Memory B cell (primary cell): ENCODE measurements at regions not wholly inside any gene's neighbourhood (a gene's known extent, or its start where the extent isn't known, plus 50 kb on each side); places are given as distances from the start of the nearest gene placed in this dataset.

Source experiments
- ATAC-seq: fragments of 150-1000 bp; cut with Tn5 transposase; 2 replicates; pipeline ENCODE4 v1.10.0; 2021; ENCODE audit warnings: low read depth, mild to moderate bottlenecking, moderate library complexity
- DNase-seq, 2 donors: peaks; one replicate each; pipeline ENCODE4 v3.0.0; 2022; ENCODE audit warnings: low spot score in 2 of 2
- H3K27ac Mint-ChIP-seq: one replicate; pipeline ENCODE4 v1.8.0; 2022; ENCODE audit warnings: mild to moderate bottlenecking, moderate library complexity, mixed read lengths
- H3K27me3 Mint-ChIP-seq: one replicate; pipeline ENCODE4 v1.8.0; 2022; ENCODE audit warnings: mixed read lengths
- H3K36me3 Mint-ChIP-seq: one replicate; pipeline ENCODE4 v1.8.0; 2022; ENCODE audit warnings: mild to moderate bottlenecking, mixed read lengths
- H3K4me1 Mint-ChIP-seq: one replicate; pipeline ENCODE4 v1.8.0; 2022; ENCODE audit warnings: mixed read lengths
- H3K4me3 Mint-ChIP-seq: one replicate; pipeline ENCODE4 v1.8.0; 2022; ENCODE audit warnings: mild to moderate bottlenecking, moderate library complexity, mixed read lengths
- H3K9me3 Mint-ChIP-seq: one replicate; pipeline ENCODE4 v1.8.0; 2022; ENCODE audit warnings: mixed read lengths

DNA sequence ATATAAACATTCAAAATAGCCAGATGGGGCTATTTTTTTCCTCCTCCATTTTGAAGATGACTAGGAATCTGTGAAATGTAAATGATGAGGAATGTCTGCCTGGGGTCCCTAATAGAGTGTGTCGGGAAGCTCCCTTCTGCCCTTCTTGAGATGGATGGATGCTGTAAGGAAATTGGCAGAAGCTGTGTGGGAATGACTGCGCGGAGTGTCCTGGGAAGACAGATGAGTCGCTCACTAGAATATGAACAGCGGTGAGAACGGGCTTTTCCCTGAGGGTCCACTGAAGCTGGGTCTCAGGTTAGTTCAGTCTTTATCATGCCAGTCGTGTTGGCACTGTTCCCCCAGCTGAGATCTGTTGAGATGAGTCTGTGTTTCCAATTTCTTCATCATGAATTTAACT is 75.1 kb upstream of the PLPP4 start:
- DNase-seq = no peak
- Mint-ChIP-seq H3K27ac (no peak overlapping the region), H3K36me3 (no peaks in the 10 kb centered on the region), H3K9me3 (no peaks in the 10 kb centered on the region), H3K4me3 (no peak overlapping the region), H3K27me3 (peaks cover 2% of the 10 kb centered on the region), H3K4me1 (no peaks in the 10 kb centered on the region)
- ATAC-seq = no peak

DNA sequence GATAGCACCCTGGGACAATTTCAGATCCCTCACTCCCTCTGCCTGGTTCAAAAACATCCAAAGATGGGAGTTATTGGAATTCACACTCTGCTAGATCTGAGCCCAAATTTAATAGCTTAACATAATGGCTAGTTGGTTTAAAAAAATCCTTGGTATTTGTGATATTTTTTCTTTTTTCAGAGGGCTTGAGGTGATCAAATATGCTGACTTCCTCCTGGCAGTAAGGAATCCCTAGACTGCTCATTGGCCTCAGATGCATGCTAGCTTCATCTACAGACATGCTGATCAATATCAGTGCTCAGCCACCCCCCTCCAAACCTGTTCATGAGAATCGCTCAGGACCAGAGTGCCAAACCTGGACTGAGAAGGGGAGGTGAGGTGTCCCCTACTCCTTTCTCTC is 74.7 kb upstream of the PLPP4 start:
- H3K27ac Mint-ChIP-seq = no peak overlapping the region
- no peaks in the 10 kb centered on the region for H3K27me3 Mint-ChIP-seq
- no peaks in the 10 kb centered on the region for H3K4me1 Mint-ChIP-seq
- H3K36me3 Mint-ChIP-seq = no peaks in the 10 kb centered on the region
- DNase-seq (no peak), ATAC-seq (no peak)
- no peak overlapping the region for H3K4me3 Mint-ChIP-seq
- H3K9me3 Mint-ChIP-seq = no peaks in the 10 kb centered on the region

DNA sequence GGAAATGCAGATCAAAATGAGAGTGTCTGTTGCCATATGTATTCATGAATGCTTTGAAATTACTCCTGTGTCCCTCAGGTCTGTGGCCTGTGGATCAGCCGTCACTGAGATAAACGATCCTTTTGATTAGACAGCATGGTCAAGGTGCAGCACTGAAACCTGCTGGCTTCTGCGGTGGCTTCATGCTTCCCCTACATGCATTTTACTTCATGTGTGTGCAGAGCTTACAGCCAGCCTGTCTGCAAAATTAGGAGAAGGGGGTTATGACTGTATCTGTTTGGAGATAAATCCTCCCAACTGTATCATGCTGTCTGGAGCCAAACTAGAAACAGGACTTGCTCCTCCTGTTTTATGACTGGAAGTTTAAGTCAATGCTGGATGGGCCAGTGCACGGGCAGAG is 71.0 kb upstream of the PLPP4 start:
- peaks cover 2% of the 10 kb centered on the region for H3K27me3 Mint-ChIP-seq
- no peaks in the 10 kb centered on the region for H3K36me3 Mint-ChIP-seq
- no peak for DNase-seq

DNA sequence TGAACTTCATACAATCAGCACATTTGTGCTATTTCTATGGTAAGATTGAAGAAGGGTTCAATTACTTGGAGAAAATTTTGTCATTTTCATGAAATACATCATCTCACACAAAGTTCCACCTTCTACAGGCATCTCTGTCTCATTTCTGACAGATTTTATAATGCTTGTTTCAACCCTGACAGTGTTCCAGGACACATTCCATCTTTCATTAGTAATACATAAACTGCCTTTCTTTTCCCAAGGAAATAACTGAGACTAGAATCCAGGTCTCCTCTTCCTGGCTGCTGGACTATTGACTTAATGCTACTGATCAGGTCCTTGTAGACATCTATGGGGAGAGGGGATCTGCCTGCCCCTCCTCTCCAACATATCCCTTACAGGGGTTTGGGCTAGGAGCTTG is 70.1 kb upstream of the PLPP4 start:
- Mint-ChIP-seq H3K36me3 (no peaks in the 10 kb centered on the region), H3K9me3 (peaks cover 1% of the 10 kb centered on the region), H3K4me1 (no peaks in the 10 kb centered on the region), H3K27me3 (peaks cover 2% of the 10 kb centered on the region), H3K4me3 (no peak overlapping the region), H3K27ac (no peak overlapping the region)
- ATAC-seq (no peak), DNase-seq (no peak)

More for the DNA sequence above, 71.0 kb upstream of the PLPP4 start:
- Mint-ChIP-seq H3K9me3 (peaks cover 1% of the 10 kb centered on the region), H3K27ac (no peak overlapping the region), H3K4me1 (no peaks in the 10 kb centered on the region), H3K4me3 (no peak overlapping the region)
- ATAC-seq = no peak

DNA sequence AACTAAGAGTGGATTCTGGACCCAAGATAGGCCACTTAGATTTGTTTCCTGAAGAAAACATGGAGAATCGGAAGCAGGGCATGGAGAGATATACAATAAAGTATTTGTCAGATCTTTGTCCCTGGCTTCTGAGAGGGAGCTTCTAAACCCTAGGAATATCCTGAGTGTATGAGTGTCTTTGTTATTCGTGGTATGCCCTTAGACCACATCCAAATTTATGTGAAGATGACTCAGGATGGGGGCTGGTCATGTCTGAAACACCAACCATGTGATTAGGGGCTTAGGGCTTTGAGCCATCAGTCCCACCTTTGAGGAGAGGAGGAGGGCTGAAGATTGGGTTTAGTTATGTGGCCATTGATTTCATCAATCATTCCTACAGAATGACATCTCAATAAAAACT is 69.7 kb upstream of the PLPP4 start:
- Mint-ChIP-seq H3K9me3 (peaks cover 1% of the 10 kb centered on the region), H3K4me1 (no peaks in the 10 kb centered on the region), H3K27me3 (peaks cover 2% of the 10 kb centered on the region), H3K4me3 (no peak overlapping the region), H3K36me3 (no peaks in the 10 kb centered on the region), H3K27ac (no peak overlapping the region)
- DNase-seq (no peak), ATAC-seq (no peak)

DNA sequence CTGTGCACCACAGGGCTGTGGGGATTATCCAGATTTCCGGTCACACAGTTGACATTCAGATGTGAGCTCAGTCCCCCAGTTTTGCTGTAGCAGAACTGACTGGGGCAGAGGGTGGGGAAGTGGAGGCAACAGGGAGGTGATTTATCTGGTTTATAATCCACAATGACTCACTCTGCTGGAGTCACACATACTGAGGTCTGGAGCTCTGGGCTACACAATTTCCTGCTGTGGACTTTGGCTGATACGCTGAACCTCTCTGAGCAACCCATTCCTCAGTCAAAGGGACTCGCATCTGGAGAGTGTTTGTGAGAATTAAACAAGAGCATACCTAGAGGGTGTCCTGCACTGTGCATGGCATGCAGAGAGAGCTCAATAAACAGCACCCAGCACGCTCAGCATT is 64.8 kb upstream of the PLPP4 start:
- ATAC-seq (no peak), DNase-seq (no peak)
- peaks cover 2% of the 10 kb centered on the region for H3K36me3 Mint-ChIP-seq
- no peak overlapping the region for H3K4me3 Mint-ChIP-seq
- no peaks in the 10 kb centered on the region for H3K4me1 Mint-ChIP-seq
- H3K27me3 Mint-ChIP-seq = peaks cover 18% of the 10 kb centered on the region
- peaks cover 3% of the 10 kb centered on the region for H3K9me3 Mint-ChIP-seq
- H3K27ac Mint-ChIP-seq = no peak overlapping the region

DNA sequence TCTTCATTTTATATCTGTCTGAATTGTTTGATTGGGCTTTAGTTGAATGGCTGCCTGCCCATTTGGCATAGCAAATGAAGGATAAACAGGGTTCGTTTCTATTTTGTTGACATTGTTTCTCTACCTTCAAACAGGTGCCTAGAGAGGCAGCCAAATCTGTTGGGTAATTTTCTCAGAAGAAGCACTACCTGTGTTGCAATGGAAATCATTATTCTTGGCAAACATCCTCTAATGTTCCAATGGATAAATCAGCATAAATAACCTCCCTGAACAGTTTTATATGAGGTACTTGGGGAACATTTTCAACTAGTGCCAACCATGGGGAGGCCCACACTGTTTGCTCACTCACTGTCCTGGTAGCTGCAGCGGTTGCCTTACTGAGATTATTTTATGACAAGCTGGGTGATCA is 64.4 kb upstream of the PLPP4 start:
- Mint-ChIP-seq H3K27me3 (peaks cover 18% of the 10 kb centered on the region), H3K4me1 (no peaks in the 10 kb centered on the region), H3K4me3 (no peak overlapping the region), H3K9me3 (peaks cover 3% of the 10 kb centered on the region), H3K27ac (no peak overlapping the region), H3K36me3 (peaks cover 2% of the 10 kb centered on the region)
- DNase-seq = no peak
- ATAC-seq = no peak

DNA sequence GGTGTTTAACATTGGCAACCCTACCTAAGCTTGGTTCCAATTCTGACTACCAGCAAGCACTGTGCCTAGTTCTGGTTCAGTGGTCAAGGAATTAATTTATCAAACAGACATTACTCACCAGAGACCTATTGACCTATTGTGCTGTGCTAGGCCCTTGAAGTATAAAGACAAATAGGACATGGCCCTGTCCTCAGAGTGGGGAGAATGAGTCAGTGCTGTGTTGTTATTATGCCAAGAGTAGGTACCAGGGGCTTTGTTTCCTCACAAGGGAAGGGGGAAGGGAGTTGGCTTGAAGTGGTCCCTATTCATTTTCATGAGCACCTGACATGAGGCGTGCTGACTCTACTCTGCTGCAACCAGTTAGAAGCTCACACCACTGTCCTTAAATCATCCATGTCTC is 62.6 kb upstream of the PLPP4 start:
- peaks cover 18% of the 10 kb centered on the region for H3K27me3 Mint-ChIP-seq
- H3K4me3 Mint-ChIP-seq = no peak overlapping the region
- peaks cover 2% of the 10 kb centered on the region for H3K36me3 Mint-ChIP-seq
- DNase-seq = no peak
- no peaks in the 10 kb centered on the region for H3K4me1 Mint-ChIP-seq
- H3K27ac Mint-ChIP-seq = no peak overlapping the region
- no peak for ATAC-seq
- peaks cover 3% of the 10 kb centered on the region for H3K9me3 Mint-ChIP-seq

DNA sequence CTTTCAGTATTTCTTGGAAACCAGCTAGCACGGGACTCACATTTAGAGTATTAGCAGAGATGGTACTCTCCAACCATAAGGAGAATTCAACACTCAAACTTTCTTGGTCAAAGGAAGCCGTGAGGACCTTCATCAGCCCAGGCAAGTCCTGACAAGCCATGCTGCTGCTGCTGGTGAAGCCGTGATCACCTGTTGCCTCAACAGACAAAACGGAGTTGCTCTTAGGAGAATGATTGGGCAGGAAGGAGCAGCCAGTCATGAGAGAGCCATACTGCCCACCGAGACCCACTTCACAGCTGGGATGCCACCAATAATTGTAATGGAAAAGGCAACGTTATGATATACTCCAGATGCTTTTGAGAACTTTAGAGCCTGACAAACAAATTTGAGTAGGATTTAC is 60.8 kb upstream of the PLPP4 start:
- Mint-ChIP-seq H3K27me3 (peaks cover 16% of the 10 kb centered on the region), H3K4me3 (no peak overlapping the region), H3K4me1 (no peaks in the 10 kb centered on the region), H3K36me3 (peaks cover 2% of the 10 kb centered on the region), H3K9me3 (peaks cover 1% of the 10 kb centered on the region), H3K27ac (no peak overlapping the region)
- no peak for ATAC-seq
- no peak for DNase-seq

DNA sequence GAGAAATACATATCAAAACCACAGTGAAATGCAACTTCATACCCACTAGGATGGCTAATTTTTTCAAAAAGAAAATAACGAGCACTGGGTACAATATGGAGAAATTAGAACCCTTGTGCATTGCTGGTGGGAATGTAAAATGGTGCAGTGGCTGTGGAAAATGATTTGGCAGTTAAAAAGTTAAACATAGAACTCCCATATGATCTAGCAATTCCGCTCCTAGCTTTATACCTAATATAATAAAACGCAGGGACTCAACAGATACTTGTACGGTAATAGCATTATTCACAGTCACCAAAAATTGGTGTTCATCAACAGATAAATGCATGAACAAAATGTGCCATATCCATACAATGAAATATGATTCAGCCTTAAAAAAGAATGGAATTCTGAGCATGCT is 58.8 kb upstream of the PLPP4 start:
- Mint-ChIP-seq H3K4me1 (no peaks in the 10 kb centered on the region), H3K4me3 (no peak overlapping the region), H3K27ac (no peak overlapping the region), H3K27me3 (peaks cover 13% of the 10 kb centered on the region), H3K36me3 (peaks cover under 1% of the 10 kb centered on the region), H3K9me3 (peaks cover 3% of the 10 kb centered on the region)
- ATAC-seq = no peak
- no peak for DNase-seq

DNA sequence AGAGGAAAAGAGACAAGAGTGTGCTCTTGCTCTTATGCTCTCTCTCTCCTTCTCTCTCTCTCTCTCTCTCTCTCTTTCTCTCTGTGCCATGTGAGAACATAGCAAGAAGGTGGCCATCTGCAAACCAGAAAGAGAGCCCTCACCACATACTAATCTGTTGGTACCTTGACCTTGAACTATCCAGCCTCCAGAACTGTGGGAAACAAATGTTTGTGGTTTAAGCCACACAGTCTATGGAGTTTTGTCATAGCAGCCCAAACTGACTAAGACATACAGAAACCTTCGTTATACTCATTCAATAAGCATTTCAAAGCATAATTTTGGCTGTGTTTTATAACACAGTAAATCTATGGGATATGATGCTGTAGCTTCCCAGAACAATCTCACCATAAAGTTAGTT is 56.4 kb upstream of the PLPP4 start:
- H3K36me3 Mint-ChIP-seq = no peaks in the 10 kb centered on the region
- peaks cover 2% of the 10 kb centered on the region for H3K27me3 Mint-ChIP-seq
- DNase-seq = no peak
- ATAC-seq = no peak
- H3K4me1 Mint-ChIP-seq = no peaks in the 10 kb centered on the region
- H3K27ac Mint-ChIP-seq = no peak overlapping the region
- H3K9me3 Mint-ChIP-seq = peaks cover 3% of the 10 kb centered on the region
- no peak overlapping the region for H3K4me3 Mint-ChIP-seq

DNA sequence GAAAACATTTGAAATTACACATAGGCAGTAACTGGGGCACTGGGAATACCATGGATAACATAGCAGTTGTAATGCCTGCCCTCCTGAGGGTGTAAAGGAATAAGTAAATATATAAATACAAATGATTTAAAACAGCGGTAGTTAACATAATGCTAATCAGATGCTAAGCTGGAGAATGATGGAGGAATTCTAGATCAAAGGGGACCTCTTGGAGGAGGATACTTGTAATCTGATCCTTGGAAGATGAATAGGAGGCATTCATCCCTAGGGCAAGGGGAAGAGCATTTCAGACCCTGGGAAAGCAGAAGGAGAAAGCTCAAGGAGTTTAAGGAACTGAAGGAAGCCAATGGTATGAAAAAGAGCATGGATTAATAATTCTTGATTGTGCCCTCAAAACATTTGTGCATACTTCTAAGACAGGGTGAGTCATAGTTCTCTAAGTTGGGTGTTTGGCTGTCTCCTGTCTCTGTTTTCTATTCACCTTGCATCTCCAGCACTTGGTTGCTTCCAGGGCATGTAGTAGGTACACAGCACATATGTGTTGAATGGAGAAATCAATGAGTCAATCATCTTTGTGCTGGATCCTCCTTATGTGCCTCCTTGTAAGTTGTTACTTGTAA is 54.8 kb upstream of the PLPP4 start:
- ATAC-seq = no peak
- no peak overlapping the region for H3K27ac Mint-ChIP-seq
- no peak overlapping the region for H3K4me3 Mint-ChIP-seq
- peaks cover 3% of the 10 kb centered on the region for H3K9me3 Mint-ChIP-seq
- H3K4me1 Mint-ChIP-seq = no peaks in the 10 kb centered on the region
- no peak for DNase-seq
- H3K36me3 Mint-ChIP-seq = no peaks in the 10 kb centered on the region
- peaks cover 2% of the 10 kb centered on the region for H3K27me3 Mint-ChIP-seq

DNA sequence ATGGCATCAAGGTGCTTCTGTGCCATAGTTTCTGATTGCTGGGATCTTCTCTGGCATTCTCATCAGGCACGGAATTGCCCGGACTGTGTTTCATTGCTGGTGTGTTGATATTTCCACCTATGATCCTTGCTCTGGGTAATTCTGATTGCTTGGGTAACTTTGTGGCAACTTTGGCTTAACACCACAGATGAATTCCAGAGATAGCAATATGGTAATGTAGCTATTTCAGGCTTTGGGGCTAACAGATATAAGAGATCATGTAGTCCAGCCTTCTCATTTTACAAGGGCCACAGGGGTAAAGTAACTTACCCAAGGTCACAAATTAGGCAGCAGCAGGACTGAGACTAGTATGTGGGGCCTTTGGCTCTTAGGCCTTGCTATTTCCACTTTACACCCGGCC is 53.9 kb upstream of the PLPP4 start:
- Mint-ChIP-seq H3K27me3 (peaks cover 2% of the 10 kb centered on the region), H3K4me3 (no peak overlapping the region), H3K36me3 (no peaks in the 10 kb centered on the region), H3K4me1 (no peaks in the 10 kb centered on the region), H3K9me3 (peaks cover 3% of the 10 kb centered on the region), H3K27ac (no peak overlapping the region)
- ATAC-seq (no peak), DNase-seq (no peak)

DNA sequence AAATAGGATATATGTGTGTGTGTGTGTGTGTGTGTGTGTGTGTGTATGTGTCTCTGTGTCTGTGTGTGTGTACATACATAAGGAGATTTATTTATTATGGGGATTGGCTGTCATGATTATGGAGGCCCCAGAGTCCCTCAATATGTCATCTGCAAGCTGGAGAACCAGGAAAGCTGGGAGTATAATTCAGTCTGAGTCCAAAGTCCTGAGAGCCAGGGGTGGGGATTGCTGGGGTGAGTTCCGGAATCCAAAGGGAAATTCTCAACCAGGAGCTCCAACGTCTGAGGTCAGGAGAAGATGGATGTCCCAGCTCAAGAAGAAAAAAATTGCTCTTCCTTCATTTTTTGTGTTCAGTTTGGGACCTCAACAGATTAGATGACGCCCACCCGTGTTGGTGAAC is 50.7 kb upstream of the PLPP4 start:
- no peak for DNase-seq
- no peak overlapping the region for H3K4me3 Mint-ChIP-seq
- peaks cover 7% of the 10 kb centered on the region for H3K27me3 Mint-ChIP-seq
- H3K36me3 Mint-ChIP-seq = peaks cover 2% of the 10 kb centered on the region
- H3K4me1 Mint-ChIP-seq = no peaks in the 10 kb centered on the region
- no peak for ATAC-seq
- no peak overlapping the region for H3K27ac Mint-ChIP-seq
- H3K9me3 Mint-ChIP-seq = peaks cover 5% of the 10 kb centered on the region
